ENCODE measurements at regions not wholly inside any gene's neighbourhood (a gene's known extent, or its start where the extent isn't known, plus 50 kb on each side); places are given as distances from the start of the nearest gene placed in this dataset.

GRCh38 chr6:126607289-126607688 lies 267.4 kb downstream of the CENPW start:
- TF ChIP-seq CTCF (conservative IDR thresholded peaks at IDR 0.05) = no peak
- Mint-ChIP-seq H3K4me1 (no peaks in the 10 kb centered on the region), H3K27me3 (ENCODE audit: low read depth) (peaks cover 5% of the 10 kb centered on the region; the same call in 1 of the 2 replicates), H3K36me3 (ENCODE audit: insufficient read depth in 1 of 3, low read depth in 3 of 3) (peaks cover 0 to 12% (median 5%) of the 10 kb centered on the region in 3 experiments; a peak in 5 of 7 replicates), H3K9me3 (peaks cover 16 to 21% of the 10 kb centered on the region in 2 experiments), H3K4me3 (no peak overlapping the region), H3K27ac (no peak overlapping the region)
- no peak overlapping the region for H3K14ac ChIP-seq (ENCODE audit: insufficient read depth, low read length)
- no peaks in the 10 kb centered on the region for H4K20me1 ChIP-seq (ENCODE audit: control insufficient read depth, insufficient read depth, insufficient read length)
- no peak overlapping the region for H2BK15ac ChIP-seq (ENCODE audit: low read depth, low read length)
- H3T11ph ChIP-seq (ENCODE audit: low read length) = no peak overlapping the region
- H3K27me3 ChIP-seq (ENCODE audit: insufficient read depth, low read length) = no peaks in the 10 kb centered on the region; the same call in 1 of the 2 replicates
- no peak overlapping the region for H3K23ac ChIP-seq (ENCODE audit: insufficient read length, low read depth, low read length)
- no peaks in the 10 kb centered on the region for H3K9me3 ChIP-seq (ENCODE audit: control insufficient read depth, low read depth, low read length)
- H3K56ac ChIP-seq (ENCODE audit: insufficient read length, low read depth, low read length) = no peak overlapping the region
- H3K4ac ChIP-seq (ENCODE audit: low read depth, low read length) = no peak overlapping the region
- no peak overlapping the region for H3K9ac ChIP-seq (ENCODE audit: extremely low read depth, insufficient read length, low read length)
- no peak overlapping the region for H3K18ac ChIP-seq (ENCODE audit: insufficient read length, low read depth, low read length)
- no peaks in the 10 kb centered on the region for H3K23me2 ChIP-seq (ENCODE audit: insufficient read length, low read depth, low read length, poor library complexity, severe bottlenecking)
- no peak overlapping the region for H3K4me2 ChIP-seq (ENCODE audit: insufficient read depth, insufficient read length, low read length)
- no peak overlapping the region for H2BK120ac ChIP-seq (ENCODE audit: low read depth, low read length, poor library complexity, severe bottlenecking)
- H3K79me2 ChIP-seq (ENCODE audit: insufficient read depth, low read length) = no peaks in the 10 kb centered on the region
- H4K91ac ChIP-seq (ENCODE audit: insufficient read length, low read depth, low read length) = no peak overlapping the region
- no peak overlapping the region for H2AK5ac ChIP-seq (ENCODE audit: insufficient read length, low read length)
- H4K8ac ChIP-seq (replicated peaks; ENCODE audit: insufficient read length, low read depth, low read length) = no peak overlapping the region
- no peak overlapping the region for H2BK5ac ChIP-seq (ENCODE audit: insufficient read length, low read length)
- no peaks in the 10 kb centered on the region for H3K4me1 ChIP-seq (ENCODE audit: insufficient read depth, low read length)
- H2BK12ac ChIP-seq (ENCODE audit: insufficient read length, low read depth, low read length) = no peak overlapping the region
- no peak overlapping the region for H2AFZ ChIP-seq (ENCODE audit: low read length)
- H3K79me1 ChIP-seq (ENCODE audit: insufficient read depth, low read depth, low read length, poor library complexity, severe bottlenecking) = no peaks in the 10 kb centered on the region
- no peak overlapping the region for H3K27ac ChIP-seq (ENCODE audit: insufficient read length, low read depth, low read length)
- WGBS (ENCODE audit: extremely low coverage, insufficient read length, low lambda C conversion rate) = no CpG with 5 or more reads among the region's 1 CpG
- no peak for DNase-seq
- H2BK20ac ChIP-seq (ENCODE audit: low read depth, low read length, poor library complexity, severe bottlenecking) = no peak overlapping the region
- no peak overlapping the region for H4K5ac ChIP-seq (ENCODE audit: insufficient read length, low read depth, low read length)

Measured in H9 (cell line).